GM19023 (cell line): ENCODE measurements at regions not wholly inside any gene's neighbourhood (a gene's known extent, or its start where the extent isn't known, plus 50 kb on each side); places are given as distances from the start of the nearest gene placed in this dataset.

Experiments
- ATAC-seq: cut with Tn5 transposase; IDR thresholded peaks from one replicate; pipeline ENCODE4 v1.9.1; 2021; ENCODE audit warnings: mild to moderate bottlenecking, moderate library complexity; ENCODE audit not compliant: unreplicated experiment

DNA sequence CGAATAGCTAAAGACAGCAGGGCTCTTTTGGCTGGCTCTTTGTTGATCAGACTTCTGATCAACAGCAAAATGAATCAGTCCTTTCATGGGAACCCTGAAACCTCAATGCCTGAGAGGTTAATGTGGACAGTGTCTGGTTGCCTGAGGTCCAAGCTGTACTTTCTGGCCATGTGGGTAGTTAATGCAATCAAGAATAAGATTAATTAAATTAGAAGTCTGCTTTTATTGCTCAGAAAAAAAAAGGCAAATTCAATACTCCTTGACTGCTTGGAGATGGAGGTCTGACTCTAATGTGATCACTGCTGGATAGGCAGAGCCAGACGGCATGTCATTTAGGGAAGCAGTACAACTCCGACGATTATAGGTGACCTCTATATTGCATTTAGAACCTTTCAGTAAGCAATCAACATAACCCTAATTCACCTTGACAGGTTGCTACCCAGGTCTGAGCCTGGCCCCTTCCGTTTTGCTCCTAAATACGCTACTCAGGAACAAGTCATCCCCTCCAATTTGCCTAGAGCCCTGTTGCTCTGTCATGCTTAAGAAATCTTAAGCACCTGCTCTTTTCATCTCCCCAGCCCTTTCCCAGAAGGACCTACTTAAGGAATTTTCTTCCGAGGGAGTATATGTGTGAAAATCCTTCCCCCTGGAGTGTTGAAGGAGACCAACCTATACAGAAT lies 370.0 kb upstream of the SPTLC3 start:
- no peak for ATAC-seq

DNA sequence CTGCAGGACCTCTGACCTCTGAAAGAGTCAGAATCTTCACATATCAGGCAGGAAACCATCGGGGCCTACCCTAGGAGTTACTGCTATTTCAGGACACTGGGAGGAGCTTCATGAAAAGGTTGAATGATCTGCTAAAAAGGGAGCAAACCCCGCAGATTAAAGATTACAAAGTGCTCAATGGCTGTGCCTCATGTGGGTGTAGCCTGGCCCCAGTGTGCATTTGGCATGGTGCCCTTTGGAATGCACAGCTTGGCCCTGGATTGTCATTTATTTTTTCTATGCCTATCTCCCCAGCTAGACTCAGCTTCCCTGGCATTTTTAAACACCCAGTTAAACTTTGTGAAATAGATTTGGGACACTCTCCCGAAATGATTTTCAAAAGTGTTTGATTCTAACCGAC lies 368.5 kb upstream of the SPTLC3 start:
- no peak for ATAC-seq

DNA sequence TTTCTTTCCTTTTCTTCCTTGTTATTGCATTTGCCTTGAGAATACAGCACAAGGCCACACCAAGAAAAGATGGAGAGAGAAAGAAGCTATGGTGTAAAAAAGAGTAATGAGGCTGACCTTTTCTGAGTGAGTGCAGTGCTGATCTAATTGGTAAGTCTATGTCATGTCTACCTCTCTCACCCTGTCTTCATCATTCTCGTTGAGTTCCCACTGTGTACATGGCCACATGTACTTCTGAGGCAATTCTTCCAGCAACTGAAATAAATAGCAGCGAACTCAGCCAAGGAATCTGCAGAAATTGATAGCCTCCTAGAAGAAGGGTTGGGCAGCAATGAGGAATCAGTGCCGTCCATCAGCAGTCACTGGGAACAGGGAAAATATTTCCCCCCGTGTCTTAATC lies 367.2 kb upstream of the SPTLC3 start:
- ATAC-seq = no peak

DNA sequence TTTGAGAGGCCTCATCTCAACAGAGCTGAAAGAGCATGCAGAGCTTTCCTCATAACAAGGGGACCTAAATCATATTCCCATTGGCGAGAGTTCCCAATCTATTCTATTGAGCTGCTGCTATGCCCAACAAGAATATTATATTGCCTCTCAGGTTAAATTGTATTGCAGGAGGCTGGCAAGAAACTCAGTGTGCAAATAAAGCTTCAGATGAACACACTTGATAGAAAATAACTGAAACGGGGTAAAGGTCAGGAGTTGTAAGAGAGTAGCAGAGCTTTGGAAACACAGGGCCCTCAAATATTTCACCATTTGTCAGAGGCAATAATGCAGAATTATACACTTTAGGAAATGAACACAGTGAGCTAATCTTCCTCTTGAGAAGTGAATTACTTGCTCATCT lies 364.3 kb upstream of the SPTLC3 start:
- ATAC-seq = no peak

DNA sequence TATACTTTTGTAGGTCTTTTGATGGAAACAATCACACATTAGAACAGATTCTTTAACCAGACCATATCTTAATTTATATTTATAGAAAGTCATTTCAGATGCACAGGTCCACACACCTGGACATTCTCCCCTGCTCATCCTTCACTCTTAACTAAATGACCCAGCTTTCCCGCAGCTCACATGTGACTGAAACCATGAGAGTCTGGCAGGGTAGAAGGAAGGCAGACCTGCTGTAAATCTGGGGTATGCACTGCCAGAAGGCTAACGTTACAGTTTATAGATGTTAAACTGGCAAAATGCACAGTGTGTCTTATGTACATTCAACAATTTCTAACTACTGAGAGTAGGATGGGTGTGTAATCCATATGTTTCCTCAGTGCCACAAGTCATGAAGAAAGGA lies 359.5 kb upstream of the SPTLC3 start:
- ATAC-seq = no peak

DNA sequence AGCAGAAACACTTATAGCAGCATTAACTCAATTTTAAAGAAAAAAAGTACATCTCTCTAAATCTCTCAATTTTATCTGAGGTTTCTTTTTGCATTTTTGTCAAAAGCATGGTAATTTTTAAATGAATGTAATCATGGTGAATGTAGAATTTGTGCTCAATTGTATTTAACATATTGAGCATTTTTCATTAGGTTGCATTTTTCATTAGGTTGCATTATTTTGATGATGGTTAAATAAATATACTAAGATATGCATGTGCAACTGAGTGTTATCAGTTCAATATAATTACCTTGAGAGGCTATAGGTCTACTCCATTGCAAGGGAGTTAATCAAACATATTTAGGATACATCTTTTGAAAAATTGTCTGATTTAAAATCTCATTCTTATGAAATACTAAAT lies 355.1 kb upstream of the SPTLC3 start:
- no peak for ATAC-seq

DNA sequence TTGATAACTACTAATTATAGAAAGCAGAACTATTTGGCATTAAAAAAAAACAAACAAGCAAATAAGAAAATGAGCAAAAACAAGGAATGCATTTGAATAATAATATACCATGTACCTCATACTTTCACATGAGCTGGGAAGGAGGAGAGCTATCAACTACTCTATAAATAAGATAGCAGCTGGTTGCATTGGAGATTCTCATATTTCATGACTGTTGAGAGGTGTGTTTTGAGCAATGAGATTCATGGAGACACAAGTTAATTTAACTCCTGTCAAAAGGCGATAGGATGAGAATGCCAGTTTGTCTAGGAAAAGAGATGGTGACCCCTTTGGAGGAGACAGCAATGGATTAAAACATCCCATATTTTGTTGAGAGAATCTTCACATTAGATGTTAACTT lies 348.8 kb upstream of the SPTLC3 start:
- ATAC-seq = no peak

DNA sequence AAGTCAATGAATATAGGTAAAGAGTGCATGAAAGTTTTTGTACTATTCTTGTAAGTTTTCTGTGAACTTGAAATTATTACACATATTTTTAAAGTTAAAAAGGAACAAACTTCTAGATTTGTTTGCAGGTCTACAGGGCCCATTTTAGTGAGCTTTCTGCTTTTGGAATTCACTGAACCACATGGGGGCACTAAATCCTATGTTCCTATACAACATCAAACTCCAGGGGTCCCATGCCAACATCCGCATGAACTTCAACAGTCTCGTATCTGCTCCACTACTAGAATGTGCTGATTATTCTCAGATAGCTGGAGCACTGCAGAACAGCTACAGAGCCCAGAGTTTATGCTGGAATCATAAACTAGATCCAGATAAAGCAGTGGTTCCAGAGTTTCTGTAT lies 347.9 kb upstream of the SPTLC3 start:
- no peak for ATAC-seq

DNA sequence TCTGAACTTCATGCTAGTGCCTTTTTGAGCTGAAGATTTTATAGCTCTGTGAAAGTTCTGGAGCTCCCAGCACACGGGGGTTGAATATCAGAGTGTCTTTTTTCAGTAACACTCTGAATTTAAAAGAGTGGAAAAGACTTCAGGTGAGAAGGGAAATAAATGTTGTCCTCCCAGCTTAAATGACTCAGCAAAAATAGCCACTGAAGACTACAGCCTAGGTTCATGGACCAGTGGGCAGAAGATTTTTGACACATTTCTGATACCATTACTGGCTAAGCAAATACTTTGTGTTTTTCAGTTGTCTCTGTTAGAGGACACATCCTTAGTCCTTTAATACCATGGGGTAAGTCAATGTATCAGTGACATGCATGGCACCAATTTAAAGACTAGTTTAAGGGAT lies 338.5 kb upstream of the SPTLC3 start:
- ATAC-seq = no peak

DNA sequence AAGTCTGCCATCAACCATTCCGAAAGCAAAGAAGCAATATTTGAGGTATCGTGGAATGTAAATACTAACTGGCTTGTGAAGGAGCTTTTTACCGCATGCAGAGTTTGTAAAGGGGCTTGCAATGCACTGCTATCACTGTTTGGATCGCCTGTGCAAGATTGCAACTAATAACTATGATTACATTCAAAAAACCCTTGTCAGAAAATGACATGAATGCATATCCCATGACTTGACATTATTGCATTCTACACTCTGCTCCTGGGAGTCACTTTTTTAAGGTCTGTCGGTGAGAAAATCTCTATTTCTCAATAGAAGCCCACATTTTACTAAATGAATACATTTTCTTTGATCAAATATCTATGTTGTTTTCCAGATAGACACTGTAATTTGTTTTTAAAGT lies 335.4 kb upstream of the SPTLC3 start:
- no peak for ATAC-seq

DNA sequence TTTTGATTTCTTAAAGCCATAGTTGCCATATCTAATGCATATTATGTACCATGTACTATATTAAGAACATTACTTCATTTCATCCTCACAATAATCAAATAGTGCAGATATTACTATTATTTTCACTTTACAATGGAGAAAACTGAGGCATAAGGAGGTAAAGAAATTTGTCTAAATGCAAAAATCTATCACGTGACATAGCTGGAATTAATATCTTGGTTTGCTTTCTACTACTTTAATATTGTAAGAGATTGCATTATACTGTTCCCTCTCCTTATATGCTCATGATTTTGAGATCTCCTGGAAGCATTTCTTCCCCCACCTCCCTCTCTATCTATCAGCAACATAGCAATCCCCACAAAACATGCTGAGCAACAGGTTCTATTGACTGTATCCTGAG lies 330.8 kb upstream of the SPTLC3 start:
- no peak for ATAC-seq

DNA sequence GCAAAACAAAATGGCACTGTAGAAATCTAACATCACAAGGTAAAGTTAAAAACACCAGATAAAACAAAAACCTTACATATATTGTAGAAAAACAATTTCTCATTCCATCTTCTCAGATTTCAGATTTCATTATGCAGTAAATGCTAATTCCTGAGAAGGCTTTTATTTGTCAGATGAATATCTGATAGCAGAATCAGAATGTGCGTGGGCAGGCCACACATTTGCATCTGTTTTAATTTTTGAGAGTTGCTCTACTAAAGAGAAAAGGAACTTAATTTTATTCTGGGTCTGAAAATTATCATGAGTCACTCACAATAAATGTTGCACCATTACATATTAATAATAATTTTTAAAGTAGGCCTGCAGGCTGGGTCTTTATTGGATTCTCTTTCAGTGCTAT lies 329.3 kb upstream of the SPTLC3 start:
- no peak for ATAC-seq

DNA sequence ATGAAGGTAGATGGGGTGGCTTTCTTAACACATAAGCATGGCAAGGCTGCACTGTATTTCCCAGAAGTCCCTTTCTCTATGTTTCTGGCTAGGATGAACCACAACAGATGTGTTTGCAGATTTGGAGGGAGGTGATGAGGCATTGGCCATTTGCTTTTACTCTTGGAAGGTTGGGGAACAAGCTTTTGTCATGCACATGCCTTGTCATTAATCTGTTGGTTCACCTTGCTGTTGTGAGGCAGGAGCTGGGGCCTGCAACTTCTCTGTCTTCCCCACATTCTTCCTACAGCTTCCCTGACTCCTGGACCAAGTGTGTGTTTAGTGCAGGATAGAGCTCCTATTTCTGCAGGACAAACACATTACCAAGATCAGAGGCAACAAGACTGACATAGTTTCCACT lies 326.2 kb upstream of the SPTLC3 start:
- ATAC-seq = no peak

DNA sequence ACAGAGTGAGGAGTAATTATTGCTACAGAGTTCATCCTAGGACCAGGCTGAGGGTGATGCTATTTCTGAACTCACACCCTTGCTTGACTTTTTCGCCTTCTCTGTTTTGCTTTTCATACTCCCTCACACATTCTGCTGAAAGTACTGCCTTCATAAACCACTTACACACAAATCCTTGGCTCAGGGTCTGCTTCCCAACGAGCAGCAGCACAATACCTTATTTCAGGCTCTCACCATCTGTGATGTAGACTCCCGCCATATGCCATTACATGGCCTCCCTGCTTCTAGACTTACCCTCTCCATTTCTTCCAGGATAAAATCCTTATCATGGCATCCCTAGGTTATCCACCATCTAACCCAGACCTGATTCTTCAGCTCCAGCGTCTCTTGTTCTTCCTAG lies 321.3 kb upstream of the SPTLC3 start:
- ATAC-seq = no peak

DNA sequence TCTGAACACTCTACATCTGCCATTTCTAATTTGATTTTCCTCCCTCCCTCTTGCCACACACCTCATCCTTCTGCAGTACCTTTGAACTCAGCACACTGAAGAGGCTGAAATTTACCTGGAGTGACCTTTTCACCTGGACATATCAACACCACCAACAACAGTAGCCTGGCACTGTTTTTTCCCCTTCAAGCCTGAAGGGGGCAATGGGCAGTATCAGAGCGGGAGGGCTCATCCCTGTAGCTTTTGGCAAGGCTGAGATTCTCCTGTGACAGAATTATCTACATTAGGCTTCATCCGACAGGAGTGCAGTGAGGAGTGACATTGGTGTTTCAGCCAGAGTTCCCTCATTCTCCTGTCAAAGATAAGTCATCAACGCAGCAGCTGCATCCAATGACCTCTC lies 312.8 kb upstream of the SPTLC3 start:
- no peak for ATAC-seq

DNA sequence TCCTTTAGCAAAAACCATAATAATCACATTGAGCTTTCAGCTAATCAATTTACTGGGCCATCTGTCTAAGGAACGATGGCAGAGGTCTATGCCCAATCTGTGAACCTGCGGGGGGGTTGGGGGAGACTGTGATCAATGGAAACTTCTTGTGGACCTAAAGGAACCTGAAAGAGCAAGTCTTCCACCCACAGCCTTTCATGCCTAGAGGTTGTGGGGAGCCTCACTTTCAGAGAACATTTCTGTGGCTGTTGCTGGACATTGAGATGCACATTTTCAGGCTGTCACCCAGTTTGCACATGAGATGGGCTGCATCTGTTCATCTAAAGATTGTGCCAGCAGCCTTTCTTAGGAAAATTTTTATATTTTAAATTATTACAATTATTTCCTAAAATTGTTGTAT lies 310.0 kb upstream of the SPTLC3 start:
- ATAC-seq = no peak

DNA sequence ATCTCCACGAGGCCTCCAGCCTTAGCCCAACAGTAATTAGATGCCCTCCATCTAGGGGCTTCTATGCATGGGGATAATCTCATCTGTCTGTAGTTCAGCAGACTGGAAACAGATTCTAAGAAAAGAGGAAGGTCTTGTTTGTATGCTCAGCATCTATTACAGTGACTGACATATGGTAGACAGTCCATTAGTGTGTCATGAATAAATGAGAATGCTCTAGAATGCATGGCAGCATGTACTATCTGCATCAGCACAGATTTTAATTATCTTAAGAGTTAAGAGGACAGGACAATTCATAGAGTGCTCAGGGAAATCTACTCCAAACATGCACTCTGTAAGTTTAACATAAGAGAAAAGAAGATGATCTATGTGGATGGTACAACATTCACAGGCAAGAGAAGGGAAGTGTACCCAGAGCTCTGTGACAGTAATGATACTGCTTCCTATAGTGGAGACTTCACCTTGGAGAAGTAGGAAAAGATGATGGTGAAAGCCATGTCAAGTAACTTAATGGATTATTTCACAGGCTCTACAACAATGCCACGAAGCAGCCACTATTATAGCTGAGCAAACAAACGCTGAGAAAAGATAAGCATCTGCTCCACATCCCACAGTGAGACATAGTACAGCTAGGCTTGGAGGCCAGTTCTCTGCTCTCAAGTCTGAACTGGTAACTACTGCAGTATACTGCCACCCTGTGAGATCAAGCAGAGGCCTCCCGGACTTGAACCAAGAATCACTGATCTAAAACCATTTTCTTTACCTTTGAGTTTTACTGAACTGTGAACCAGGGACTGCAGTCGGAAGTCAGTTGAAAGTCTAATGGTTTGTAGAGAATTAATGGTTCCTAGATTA lies 309.2 kb upstream of the SPTLC3 start:
- ATAC-seq = no peak

DNA sequence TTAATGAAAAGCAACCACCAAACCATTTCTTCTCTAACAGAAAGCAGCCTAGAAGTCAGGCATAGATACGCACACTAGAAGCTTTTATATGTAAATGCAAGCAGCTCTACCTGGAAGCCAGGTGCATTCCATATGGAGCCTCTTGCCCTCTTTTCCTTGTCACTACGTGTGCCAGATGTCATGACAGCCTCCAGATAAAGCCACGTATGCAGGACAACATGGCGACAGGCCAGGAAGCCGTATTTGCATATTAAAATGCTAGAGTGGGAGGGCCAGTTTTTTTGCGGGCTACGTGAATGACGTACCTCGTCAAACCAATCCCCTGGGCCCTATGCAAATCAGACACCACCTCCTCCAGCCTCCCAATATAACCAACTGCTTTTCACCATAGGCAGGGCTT lies 308.1 kb upstream of the SPTLC3 start:
- no peak for ATAC-seq

DNA sequence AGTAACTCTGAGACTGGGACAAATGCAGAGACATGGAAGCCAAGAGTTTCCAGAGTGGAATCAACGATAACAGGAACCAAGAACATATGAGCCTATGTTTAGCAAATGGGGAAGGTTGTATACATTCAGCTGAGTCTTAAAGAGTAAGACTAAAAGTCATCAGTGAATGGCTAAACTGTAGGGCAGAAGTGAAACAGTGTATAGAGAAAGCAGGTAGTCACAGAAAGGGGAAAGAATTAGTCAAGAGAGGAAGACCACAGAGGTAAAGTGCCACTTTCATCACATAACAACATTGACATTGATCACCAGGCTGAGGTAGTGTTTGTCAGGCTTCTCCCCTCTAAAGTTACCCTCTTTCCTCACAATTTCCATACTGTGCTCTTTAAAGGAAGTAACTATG lies 306.5 kb upstream of the SPTLC3 start:
- no peak for ATAC-seq

DNA sequence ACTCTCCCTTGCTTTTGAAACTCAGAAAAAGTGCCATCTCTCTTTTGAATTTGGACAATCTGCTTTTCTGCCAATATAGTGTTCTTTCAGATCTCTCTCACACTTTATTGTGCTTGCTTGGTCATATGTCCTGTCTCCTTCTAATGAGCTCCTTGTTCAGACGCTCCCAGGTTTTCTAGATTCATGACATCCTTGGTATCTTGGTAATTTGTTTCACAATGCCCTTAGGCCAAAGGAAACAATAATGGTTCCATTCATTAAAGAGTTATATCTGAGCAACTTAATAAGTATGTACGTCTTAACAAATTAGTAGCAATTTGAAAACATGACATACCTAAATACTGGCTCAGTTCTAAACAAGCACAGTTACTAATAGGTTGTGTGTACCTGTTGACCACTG lies 293.4 kb upstream of the SPTLC3 start:
- ATAC-seq = no peak

DNA sequence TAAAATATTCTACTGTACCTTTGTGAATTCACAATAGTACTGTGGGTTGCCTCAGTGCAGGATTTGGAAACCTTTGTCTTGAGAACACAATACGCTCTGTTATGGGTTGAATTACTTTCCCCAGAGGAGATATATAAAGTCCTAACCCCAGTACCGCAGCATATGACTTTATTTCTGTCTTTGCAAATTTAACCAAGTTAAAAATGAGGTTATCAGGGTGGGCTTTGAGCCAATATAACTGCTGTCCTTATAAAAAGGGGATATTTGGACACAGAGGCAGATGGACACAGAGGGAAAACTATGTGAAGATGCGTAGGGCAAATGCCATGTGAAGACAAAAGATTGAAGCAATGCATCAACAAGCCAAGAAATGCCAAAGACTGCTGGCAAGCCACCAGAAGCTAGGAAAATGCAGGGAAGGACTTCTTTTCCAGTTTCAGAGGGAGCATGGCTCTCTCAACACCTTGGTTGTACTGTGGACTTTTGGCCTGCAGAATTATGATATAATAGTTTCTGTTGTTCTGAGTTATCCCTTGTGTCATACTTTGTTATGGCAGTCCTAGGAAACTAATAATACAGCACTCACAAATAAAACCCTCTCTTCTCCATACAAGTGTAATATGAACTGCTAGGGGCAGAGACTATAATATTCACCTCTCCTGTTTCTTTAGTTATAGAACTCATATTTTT lies 292.6 kb upstream of the SPTLC3 start:
- ATAC-seq = no peak

DNA sequence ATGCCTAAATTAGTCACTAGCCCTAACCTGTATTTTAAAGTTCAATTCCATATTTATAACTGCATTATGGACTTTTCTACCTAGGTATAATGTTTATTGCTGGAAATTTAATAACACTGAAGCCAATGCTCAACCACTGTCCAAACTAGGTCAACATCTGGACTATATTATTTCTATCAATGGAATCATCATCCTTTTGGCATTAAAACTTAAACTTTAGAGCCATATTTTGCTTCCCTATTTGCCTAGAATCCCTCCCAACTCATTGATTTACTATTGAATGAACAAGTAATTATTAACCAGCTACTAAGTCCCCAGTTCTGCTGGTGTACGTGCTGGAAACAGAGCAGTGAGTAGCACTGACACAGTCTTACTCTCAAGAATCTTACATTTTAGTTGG lies 291.7 kb upstream of the SPTLC3 start:
- no peak for ATAC-seq
